SK-N-SH (cell line): ENCODE measurements at regions not wholly inside any gene's neighbourhood (a gene's known extent, or its start where the extent isn't known, plus 50 kb on each side); places are given as distances from the start of the nearest gene placed in this dataset.

Source experiments
- CHD2 ChIP-seq: fragments of 150-350 bp; IDR thresholded peaks from 2 replicates; pipeline ENCODE4 v1.6.1; 2018; ENCODE audit warnings: low read length; ENCODE audit not compliant: partially characterized antibody
- CTCF ChIP-seq: fragments of 200-600 bp; sonication (generic); IDR thresholded peaks from 2 replicates; pipeline ENCODE4 v1.6.1; 2017; ENCODE audit warnings: antibody characterized with exemption, mild to moderate bottlenecking, moderate library complexity
- EZH2phosphoT487 ChIP-seq: fragments of 200-600 bp; sonication (generic); IDR thresholded peaks from 2 replicates; pipeline ENCODE4 v1.6.1; 2017; ENCODE audit warnings: low read depth, mixed run types, mild to moderate bottlenecking, antibody characterized with exemption, moderate library complexity, borderline replicate concordance
- PBX3 ChIP-seq: IDR thresholded peaks from 2 replicates; pipeline ENCODE4; 2012
- POLR2AphosphoS5 ChIP-seq: IDR thresholded peaks from 2 replicates; pipeline ENCODE4 v1.6.1; 2012; ENCODE audit warnings: low read depth, low read length
- RAD21 ChIP-seq: IDR thresholded peaks from 2 replicates; pipeline ENCODE4 v1.6.1; 2012; ENCODE audit warnings: mild to moderate bottlenecking, low read length
- REST ChIP-seq: IDR thresholded peaks from 2 replicates; pipeline ENCODE4 v1.6.1; 2012; ENCODE audit warnings: mild to moderate bottlenecking, low read depth, low read length, moderate library complexity
- RFX5 ChIP-seq: IDR thresholded peaks from 2 replicates; pipeline ENCODE4 v1.6.1; 2012; ENCODE audit warnings: mild to moderate bottlenecking, improper control_type of control experiment, low read length
- USF2 ChIP-seq: fragments of 150-350 bp; IDR thresholded peaks from 2 replicates; pipeline ENCODE4 v1.6.1; 2017; ENCODE audit warnings: antibody characterized with exemption, low read length, low read depth, borderline replicate concordance
- YY1 ChIP-seq: IDR thresholded peaks from 2 replicates; pipeline ENCODE4 v1.4.0; 2012; ENCODE audit warnings: low read depth, mild to moderate bottlenecking

GRCh38 chrX:25667681-25668080 lies 470.5 kb upstream of the MAGEB18 start:
- no peak for TF ChIP-seq PBX3
- TF ChIP-seq USF2 = no peak
- TF ChIP-seq CTCF = no peak
- TF ChIP-seq RFX5 = no peak
- TF ChIP-seq POLR2AphosphoS5 = no peak
- TF ChIP-seq RAD21 = no peak
- TF ChIP-seq REST = no peak
- no peak for TF ChIP-seq CHD2
- TF ChIP-seq YY1 = no peak
- TF ChIP-seq EZH2phosphoT487 = no peak
